ENCODE measurements at regions not wholly inside any gene's neighbourhood (a gene's known extent, or its start where the extent isn't known, plus 50 kb on each side); places are given as distances from the start of the nearest gene placed in this dataset.

DNA sequence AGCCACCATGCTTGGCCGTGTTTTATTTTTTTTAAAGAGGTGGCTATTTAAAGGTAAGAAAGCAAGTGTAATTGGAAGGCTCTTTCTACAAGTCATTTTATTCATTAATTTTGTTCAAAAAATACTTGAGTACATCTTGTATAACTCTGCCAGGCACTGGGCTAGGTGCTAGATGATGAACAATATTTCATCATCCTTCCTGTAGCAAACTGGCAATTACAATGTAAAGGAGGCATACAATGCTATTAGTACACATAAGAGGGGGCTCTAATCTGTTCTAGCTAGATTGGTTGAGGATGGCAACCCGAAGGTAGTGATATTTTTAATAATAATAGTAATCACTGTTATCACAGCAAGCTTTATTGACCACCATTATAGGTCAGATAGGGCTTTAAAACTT, 215.5 kb upstream of the KLF14 start:
- DNase-seq (ENCODE audit: low read depth) = no peak
- TF ChIP-seq, protein P1, sequence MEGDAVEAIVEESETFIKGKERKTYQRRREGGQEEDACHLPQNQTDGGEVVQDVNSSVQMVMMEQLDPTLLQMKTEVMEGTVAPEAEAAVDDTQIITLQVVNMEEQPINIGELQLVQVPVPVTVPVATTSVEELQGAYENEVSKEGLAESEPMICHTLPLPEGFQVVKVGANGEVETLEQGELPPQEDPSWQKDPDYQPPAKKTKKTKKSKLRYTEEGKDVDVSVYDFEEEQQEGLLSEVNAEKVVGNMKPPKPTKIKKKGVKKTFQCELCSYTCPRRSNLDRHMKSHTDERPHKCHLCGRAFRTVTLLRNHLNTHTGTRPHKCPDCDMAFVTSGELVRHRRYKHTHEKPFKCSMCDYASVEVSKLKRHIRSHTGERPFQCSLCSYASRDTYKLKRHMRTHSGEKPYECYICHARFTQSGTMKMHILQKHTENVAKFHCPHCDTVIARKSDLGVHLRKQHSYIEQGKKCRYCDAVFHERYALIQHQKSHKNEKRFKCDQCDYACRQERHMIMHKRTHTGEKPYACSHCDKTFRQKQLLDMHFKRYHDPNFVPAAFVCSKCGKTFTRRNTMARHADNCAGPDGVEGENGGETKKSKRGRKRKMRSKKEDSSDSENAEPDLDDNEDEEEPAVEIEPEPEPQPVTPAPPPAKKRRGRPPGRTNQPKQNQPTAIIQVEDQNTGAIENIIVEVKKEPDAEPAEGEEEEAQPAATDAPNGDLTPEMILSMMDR (IDR thresholded peaks at IDR 0.05; ENCODE audit: insufficient read depth, low read length, poor library complexity, severe bottlenecking) = no peak
- Histone ChIP-seq H3K27me3 (ENCODE audit: control insufficient read depth, insufficient read depth, low read length) (no peaks in the 10 kb centered on the region), H3K4me3 (ENCODE audit: low read depth, low read length) (no peak overlapping the region), H3K36me3 (ENCODE audit: control insufficient read depth, insufficient read depth, low read length) (no peaks in the 10 kb centered on the region)

DNA sequence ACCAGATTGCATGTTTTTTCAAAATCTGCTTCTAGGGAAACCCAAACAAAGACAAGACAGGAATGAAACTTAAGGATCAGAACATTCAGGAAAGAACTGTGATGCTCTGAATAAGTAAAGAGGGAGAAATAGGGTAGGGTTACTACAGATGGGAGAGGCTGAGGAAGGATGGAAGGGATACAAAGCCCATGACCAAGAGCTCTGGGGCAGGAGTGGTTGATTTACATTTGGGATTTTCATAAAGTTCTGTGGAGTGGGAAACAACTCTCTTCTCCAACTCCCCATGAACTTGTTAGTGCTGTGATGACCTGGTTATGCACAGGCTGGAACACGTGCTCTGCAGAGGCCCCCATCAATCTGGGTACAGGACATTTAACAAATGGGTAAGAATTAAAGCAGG, 216.0 kb upstream of the KLF14 start:
- no peaks in the 10 kb centered on the region for H3K27me3 ChIP-seq (ENCODE audit: control insufficient read depth, insufficient read depth, low read length)
- no peaks in the 10 kb centered on the region for H3K36me3 ChIP-seq (ENCODE audit: control insufficient read depth, insufficient read depth, low read length)
- TF ChIP-seq, protein P1 (IDR thresholded peaks at IDR 0.05; ENCODE audit: insufficient read depth, low read length, poor library complexity, severe bottlenecking) = no peak
- no peak overlapping the region for H3K4me3 ChIP-seq (ENCODE audit: low read depth, low read length)
- DNase-seq (ENCODE audit: low read depth) = no peak

DNA sequence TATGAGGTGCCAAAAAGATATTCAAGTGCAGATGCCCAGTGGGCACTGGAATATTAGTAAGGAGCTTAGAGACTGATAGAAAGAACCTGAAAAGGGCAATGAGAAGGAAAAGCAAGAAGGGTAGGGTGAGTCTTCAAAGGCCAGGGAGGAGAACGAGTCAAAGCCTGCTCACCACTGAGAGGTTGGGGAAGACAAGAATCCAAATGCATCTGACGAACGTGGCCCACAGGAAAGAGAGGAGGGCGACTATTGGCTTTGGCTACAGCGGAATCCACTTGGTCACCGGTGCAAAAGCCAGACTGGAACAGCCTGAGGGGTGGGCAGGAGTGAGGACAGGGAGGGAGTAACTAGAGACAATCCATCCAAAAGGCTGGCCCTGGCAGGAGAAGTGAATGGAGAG, 216.7 kb upstream of the KLF14 start:
- H3K4me3 ChIP-seq (ENCODE audit: low read depth, low read length) = no peak overlapping the region
- H3K36me3 ChIP-seq (ENCODE audit: control insufficient read depth, insufficient read depth, low read length) = no peaks in the 10 kb centered on the region
- DNase-seq (ENCODE audit: low read depth) = no peak
- H3K27me3 ChIP-seq (ENCODE audit: control insufficient read depth, insufficient read depth, low read length) = no peaks in the 10 kb centered on the region
- TF ChIP-seq, protein P1 (IDR thresholded peaks at IDR 0.05; ENCODE audit: insufficient read depth, low read length, poor library complexity, severe bottlenecking) = no peak

DNA sequence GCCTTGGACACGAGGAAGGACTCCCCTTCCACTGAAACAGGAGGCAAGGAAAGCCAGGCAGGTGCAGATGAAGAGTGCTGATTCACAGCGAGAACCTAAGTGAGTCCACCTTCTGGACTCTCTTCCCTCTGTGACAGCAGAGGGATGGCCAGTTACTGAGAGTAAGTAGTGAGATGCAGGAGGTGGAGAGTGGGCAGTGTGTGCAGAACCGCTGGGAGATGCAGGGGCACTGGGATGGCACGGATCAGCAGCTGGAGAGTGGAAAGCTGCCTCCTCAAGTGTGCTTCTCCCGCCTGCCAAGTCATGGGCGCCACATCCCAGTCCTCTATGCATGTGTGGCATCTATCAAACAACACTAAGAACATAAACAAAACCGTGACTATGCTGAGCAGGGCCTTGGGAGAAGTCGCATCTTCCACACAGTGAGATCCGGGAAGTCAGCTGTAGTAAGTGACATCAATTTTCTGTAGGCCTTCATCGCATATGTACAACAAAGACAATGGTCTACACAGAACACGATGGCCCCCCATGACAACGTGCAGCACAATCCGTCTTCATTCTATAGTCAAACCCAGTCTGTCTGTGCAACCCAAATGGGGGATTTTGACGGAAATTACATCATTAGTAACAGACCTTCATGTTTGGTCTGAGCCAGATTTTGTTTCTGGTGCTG, 217.4 kb upstream of the KLF14 start:
- no peak overlapping the region for H3K4me3 ChIP-seq (ENCODE audit: low read depth, low read length)
- DNase-seq (ENCODE audit: low read depth) = no peak
- TF ChIP-seq, protein P1 (IDR thresholded peaks at IDR 0.05; ENCODE audit: insufficient read depth, low read length, poor library complexity, severe bottlenecking) = no peak
- no peaks in the 10 kb centered on the region for H3K27me3 ChIP-seq (ENCODE audit: control insufficient read depth, insufficient read depth, low read length)
- no peaks in the 10 kb centered on the region for H3K36me3 ChIP-seq (ENCODE audit: control insufficient read depth, insufficient read depth, low read length)

DNA sequence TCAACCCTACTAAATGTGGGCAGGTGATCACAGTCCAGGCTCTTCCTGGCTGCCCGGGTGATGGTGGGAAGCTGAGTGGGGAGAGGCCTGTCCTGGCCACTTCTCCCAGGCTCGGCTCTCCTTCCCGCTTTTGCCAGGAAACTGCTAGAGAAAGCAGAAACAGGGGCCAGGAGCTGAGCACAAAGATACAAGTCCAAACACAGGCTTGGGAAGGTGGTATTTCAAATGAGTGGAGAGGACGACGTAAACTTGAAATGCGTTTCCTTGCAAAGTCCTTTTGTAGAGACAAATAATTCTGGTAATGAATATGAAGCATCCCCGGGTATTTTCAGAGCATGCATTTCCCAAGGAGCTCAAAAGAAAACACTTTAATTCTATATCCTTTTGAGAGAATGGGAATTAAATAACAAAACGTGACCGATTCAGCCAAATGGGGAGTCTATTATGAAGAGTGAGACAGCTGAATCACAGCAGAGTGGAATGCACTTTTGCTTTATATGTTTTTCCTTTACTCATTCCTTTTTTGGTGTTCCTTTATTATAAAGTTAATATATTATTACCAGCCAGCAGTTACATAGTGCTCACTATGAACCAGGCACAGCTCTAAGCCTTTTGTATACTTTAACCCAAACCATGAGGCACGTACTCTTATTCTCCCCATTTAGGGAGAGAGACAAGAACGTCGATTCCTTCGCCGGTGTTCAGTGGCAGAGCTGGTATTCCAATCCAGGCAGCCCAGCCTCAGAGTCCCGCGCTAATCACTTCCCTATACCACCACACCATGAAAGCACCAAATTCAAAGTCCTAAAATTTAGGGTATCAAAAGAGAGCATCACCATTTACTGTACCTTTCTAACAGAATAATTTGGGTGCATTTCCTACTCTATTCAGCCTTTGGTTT, 218.2 kb upstream of the KLF14 start:
- Histone ChIP-seq H3K4me3 (ENCODE audit: low read depth, low read length) (no peak overlapping the region), H3K27me3 (ENCODE audit: control insufficient read depth, insufficient read depth, low read length) (no peaks in the 10 kb centered on the region), H3K36me3 (ENCODE audit: control insufficient read depth, insufficient read depth, low read length) (no peaks in the 10 kb centered on the region)
- TF ChIP-seq, protein P1 (IDR thresholded peaks at IDR 0.05; ENCODE audit: insufficient read depth, low read length, poor library complexity, severe bottlenecking) = no peak
- no peak for DNase-seq (ENCODE audit: low read depth)

Data from kidney epithelial cell (primary cell).